ENCODE measurements at regions not wholly inside any gene's neighbourhood (a gene's known extent, or its start where the extent isn't known, plus 50 kb on each side); places are given as distances from the start of the nearest gene placed in this dataset.
"Not testable (repeated sequence)": the region's sequence is repeated elsewhere in the genome, so short reads cannot be mapped to it uniquely, and the experiment has no call there.

- not testable (repeated sequence) for TF ChIP-seq POLR2A (IDR thresholded peaks at IDR 0.05; ENCODE audit: low read length); GATA1 (IDR thresholded peaks at IDR 0.05; ENCODE audit: low read depth, low read length)
Measured at GRCh38 chr15:77900331-77900963, 177.1 kb downstream of the TBC1D2B start.
